H9 (cell line): ENCODE measurements at regions not wholly inside any gene's neighbourhood (a gene's known extent, or its start where the extent isn't known, plus 50 kb on each side); places are given as distances from the start of the nearest gene placed in this dataset.

Experiments used
- DNase-seq: peaks from one replicate; pipeline ENCODE4 v3.0.0-alpha.2; 2017
- H2AFZ ChIP-seq: one replicate; pipeline ENCODE4 v1.6.1; 2013; ENCODE audit warnings: mild to moderate bottlenecking, low read length, control low read depth, moderate library complexity
- H2AK5ac ChIP-seq: 2 replicates; pipeline ENCODE4 v1.6.1; 2013; ENCODE audit warnings: low read length, control low read depth, mixed read lengths; ENCODE audit not compliant: insufficient read length
- H2BK120ac ChIP-seq: one replicate; pipeline ENCODE4 v1.6.1; 2013; ENCODE audit warnings: low read depth, mild to moderate bottlenecking, low read length, control low read depth, inconsistent platforms; ENCODE audit not compliant: poor library complexity, severe bottlenecking
- H2BK12ac ChIP-seq: 2 replicates; pipeline ENCODE4 v1.6.1; 2013; ENCODE audit warnings: low read length, control low read depth, mixed read lengths, low read depth; ENCODE audit not compliant: insufficient read length
- H2BK15ac ChIP-seq: 2 replicates; pipeline ENCODE4 v1.6.1; 2013; ENCODE audit warnings: low read depth, low read length, control low read depth
- H2BK20ac ChIP-seq: one replicate; pipeline ENCODE4 v1.6.1; 2013; ENCODE audit warnings: low read depth, mild to moderate bottlenecking, low read length, control low read depth, inconsistent platforms; ENCODE audit not compliant: poor library complexity, severe bottlenecking
- H2BK5ac ChIP-seq: 2 replicates; pipeline ENCODE4 v1.6.1; 2013; ENCODE audit warnings: low read length, control low read depth, mixed read lengths; ENCODE audit not compliant: insufficient read length
- H3K14ac ChIP-seq: 2 replicates; pipeline ENCODE4 v1.6.1; 2013; ENCODE audit warnings: low read length, control low read depth; ENCODE audit not compliant: insufficient read depth
- H3K18ac ChIP-seq: 2 replicates; pipeline ENCODE4 v1.6.1; 2013; ENCODE audit warnings: low read depth, mild to moderate bottlenecking, mixed read lengths, low read length, control low read depth; ENCODE audit not compliant: insufficient read length
- H3K23ac ChIP-seq: 2 replicates; pipeline ENCODE4 v1.6.1; 2013; ENCODE audit warnings: low read length, control low read depth, mixed read lengths, low read depth; ENCODE audit not compliant: insufficient read length
- H3K23me2 ChIP-seq: 2 replicates; pipeline ENCODE4 v1.6.1; 2013; ENCODE audit warnings: low read depth, mild to moderate bottlenecking, mixed read lengths, low read length, control low read depth; ENCODE audit not compliant: insufficient read length, poor library complexity, severe bottlenecking
- H3K27ac ChIP-seq: 2 replicates; pipeline ENCODE4 v1.5.1; 2013; ENCODE audit warnings: low read length, control low read depth, mixed read lengths, low read depth; ENCODE audit not compliant: insufficient read length
- H3K27me3 ChIP-seq: 2 replicates; pipeline ENCODE4 v1.6.1; 2013; ENCODE audit warnings: low read length, control low read depth, inconsistent platforms; ENCODE audit not compliant: insufficient read depth
- H3K4ac ChIP-seq: 2 replicates; pipeline ENCODE4 v1.6.1; 2013; ENCODE audit warnings: low read depth, mild to moderate bottlenecking, control low read depth, inconsistent platforms, low read length, moderate library complexity
- H3K4me1 ChIP-seq: 2 replicates; pipeline ENCODE4 v1.6.1; 2013; ENCODE audit warnings: low read length, control low read depth, inconsistent platforms; ENCODE audit not compliant: insufficient read depth
- H3K4me2 ChIP-seq: 2 replicates; pipeline ENCODE4 v1.6.1; 2013; ENCODE audit warnings: low read length, control low read depth, mixed read lengths; ENCODE audit not compliant: insufficient read length, insufficient read depth
- H3K56ac ChIP-seq: 2 replicates; pipeline ENCODE4 v1.6.1; 2013; ENCODE audit warnings: low read depth, mild to moderate bottlenecking, mixed read lengths, low read length, control low read depth; ENCODE audit not compliant: insufficient read length
- H3K79me1 ChIP-seq: 2 replicates; pipeline ENCODE4 v1.6.1; 2013; ENCODE audit warnings: low read depth, mild to moderate bottlenecking, moderate library complexity, low read length, control low read depth, inconsistent platforms; ENCODE audit not compliant: insufficient read depth, poor library complexity, severe bottlenecking
- H3K79me2 ChIP-seq: 2 replicates; pipeline ENCODE4 v1.6.1; 2013; ENCODE audit warnings: low read length, control low read depth, inconsistent platforms; ENCODE audit not compliant: insufficient read depth
- H3K9ac ChIP-seq: 2 replicates; pipeline ENCODE4 v1.6.1; 2013; ENCODE audit warnings: low read length, control low read depth, mixed read lengths; ENCODE audit not compliant: insufficient read length; ENCODE audit errors: extremely low read depth
- H3K9me3 ChIP-seq: one replicate; pipeline ENCODE4 v1.6.1; 2013; ENCODE audit warnings: low read depth, low read length, inconsistent platforms; ENCODE audit not compliant: control insufficient read depth
- H3T11ph ChIP-seq: one replicate; pipeline ENCODE4 v1.6.1; 2013; ENCODE audit warnings: mild to moderate bottlenecking, low read length, control low read depth, inconsistent platforms
- H4K20me1 ChIP-seq: one replicate; pipeline ENCODE4 v1.6.1; 2013; ENCODE audit not compliant: control insufficient read depth, insufficient read length, insufficient read depth
- H4K5ac ChIP-seq: 2 replicates; pipeline ENCODE4 v1.6.1; 2013; ENCODE audit warnings: low read depth, mild to moderate bottlenecking, mixed read lengths, low read length, control low read depth; ENCODE audit not compliant: insufficient read length
- H4K8ac ChIP-seq: replicated peaks from 2 replicates; pipeline ENCODE4 v1.6.1; 2013; ENCODE audit warnings: low read length, control low read depth, mixed read lengths, low read depth; ENCODE audit not compliant: insufficient read length
- H4K91ac ChIP-seq: 2 replicates; pipeline ENCODE4 v1.6.1; 2013; ENCODE audit warnings: low read depth, mild to moderate bottlenecking, moderate library complexity, mixed read lengths, low read length, control low read depth; ENCODE audit not compliant: insufficient read length
- H3K27ac Mint-ChIP-seq, 3 experiments: 2 replicates in 2 of 3; 3 replicates in 1 of 3; pipeline ENCODE4 v1.8.0; 2020 to 2021; ENCODE audit warnings: mixed read lengths in 3 of 3, mild to moderate bottlenecking in 1 of 3, moderate library complexity in 1 of 3
- H3K27me3 Mint-ChIP-seq: 2 replicates; pipeline ENCODE4 v1.8.0; 2021; ENCODE audit warnings: low read depth, mild to moderate bottlenecking, moderate library complexity, mixed read lengths
- H3K36me3 Mint-ChIP-seq, 3 experiments: 2 replicates in 2 of 3; 3 replicates in 1 of 3; pipeline ENCODE4 v1.8.0; 2020 to 2021; ENCODE audit warnings: low read depth in 3 of 3, mixed read lengths in 3 of 3; ENCODE audit not compliant: insufficient read depth in 1 of 3
- H3K4me1 Mint-ChIP-seq, 2 experiments: 2 replicates each; pipeline ENCODE4 v1.8.0; 2020; ENCODE audit warnings: mixed read lengths in 2 of 2
- H3K4me3 Mint-ChIP-seq, 2 experiments: 2 replicates in 1 of 2; 3 replicates in 1 of 2; pipeline ENCODE4 v1.8.0; 2020 to 2021; ENCODE audit warnings: mild to moderate bottlenecking in 2 of 2, mixed read lengths in 2 of 2, moderate library complexity in 1 of 2
- H3K9me3 Mint-ChIP-seq, 2 experiments: 2 replicates in 1 of 2; 3 replicates in 1 of 2; pipeline ENCODE4 v1.8.0; 2020; ENCODE audit warnings: mild to moderate bottlenecking in 2 of 2, mixed read lengths in 2 of 2, moderate library complexity in 1 of 2
- CTCF ChIP-seq: fragments of 200-600 bp; sonication (generic); conservative IDR thresholded peaks from 3 replicates; pipeline ENCODE4 v1.8.0; 2021; ENCODE audit warnings: antibody characterized with exemption, mild to moderate bottlenecking
- WGBS: extraction: QIAGEN DNeasy Blood & Tissue Kit; methylation state at CpG from one replicate; pipeline ENCODE4 v1.1.7; 2013; ENCODE audit warnings: missing lambda C conversion rate, low lambda C conversion rate, mixed read lengths; ENCODE audit not compliant: insufficient read length; ENCODE audit errors: extremely low coverage; 5-methylcytosine and 5-hydroxymethylcytosine counted together

GRCh38 chr13:75161804-75162203, 320.2 kb downstream of the TBC1D4 start:
- no CpG with 5 or more reads among the region's 8 CpGs for WGBS
- H3K79me1 ChIP-seq, result no peaks in the 10 kb centered on the region

More at GRCh38 chr13:75161804-75162203, 320.2 kb downstream of the TBC1D4 start:
- no peak overlapping the region for H3K56ac ChIP-seq
- no peak overlapping the region for H3K4ac ChIP-seq
- H3K14ac ChIP-seq, result no peak overlapping the region
- no peak overlapping the region for H2BK120ac ChIP-seq
- H2AK5ac ChIP-seq, result no peak overlapping the region
- no peaks in the 10 kb centered on the region for H3K23me2 ChIP-seq
- Mint-ChIP-seq H3K4me3 (no peak overlapping the region), H3K27me3 (no peaks in the 10 kb centered on the region), H3K36me3 (peaks cover 0 to 2% (median 0%) of the 10 kb centered on the region in 3 experiments; a peak in 1 of 7 replicates), H3K4me1 (peaks cover 16 to 19% of the 10 kb centered on the region in 2 experiments), H3K27ac (no peak overlapping the region), H3K9me3 (peaks cover 0 to 3% of the 10 kb centered on the region in 2 experiments; a peak in 2 of 5 replicates)
- no peak for TF ChIP-seq CTCF
- no peaks in the 10 kb centered on the region for H3K79me2 ChIP-seq
- H2BK20ac ChIP-seq, result no peak overlapping the region
- H4K91ac ChIP-seq, result no peak overlapping the region
- no peak overlapping the region for H3K9ac ChIP-seq
- H4K20me1 ChIP-seq, result no peaks in the 10 kb centered on the region
- H3K9me3 ChIP-seq, result no peaks in the 10 kb centered on the region
- no peak overlapping the region for H3T11ph ChIP-seq
- no peak overlapping the region for H4K8ac ChIP-seq
- no peak overlapping the region for H2BK15ac ChIP-seq
- H3K23ac ChIP-seq, result no peak overlapping the region
- peak; percentile 35 for DNase-seq
- H2BK5ac ChIP-seq, result no peak overlapping the region
- no peak overlapping the region for H3K27ac ChIP-seq
- no peak overlapping the region for H2BK12ac ChIP-seq
- peaks cover 2% of the 10 kb centered on the region; the same call in 1 of the 2 replicates for H3K4me1 ChIP-seq
- no peak overlapping the region for H3K18ac ChIP-seq
- no peak overlapping the region for H4K5ac ChIP-seq
- H3K27me3 ChIP-seq, result no peaks in the 10 kb centered on the region
- no peak overlapping the region for H2AFZ ChIP-seq
- H3K4me2 ChIP-seq, result no peak overlapping the region
